OCI-LY3 (cell line): ENCODE measurements at regions not wholly inside any gene's neighbourhood (a gene's known extent, or its start where the extent isn't known, plus 50 kb on each side); places are given as distances from the start of the nearest gene placed in this dataset.
"Not testable (repeated sequence)": the region's sequence is repeated elsewhere in the genome, so short reads cannot be mapped to it uniquely, and the experiment has no call there.

Experiments
- H2AFZ ChIP-seq: fragments of 200-600, 300-600 bp; shearing (Covaris generic); 2 replicates; pipeline ENCODE4 v1.6.0; 2014; ENCODE audit warnings: antibody characterized with exemption, low read depth, low read length
- H3K27ac ChIP-seq: fragments of 200-600, 300-600 bp; sonication (generic); 2 replicates; pipeline ENCODE4 v1.5.1; 2014; ENCODE audit warnings: mild to moderate bottlenecking, low read length, moderate library complexity, mixed read lengths
- H3K27me3 ChIP-seq: fragments of 200-600, 300-600 bp; sonication (generic); 2 replicates; pipeline ENCODE4 v1.6.1; 2014; ENCODE audit warnings: low read depth, low read length, mixed read lengths
- H3K36me3 ChIP-seq: fragments of 200-600, 300-600 bp; sonication (generic); replicated peaks from 2 replicates; pipeline ENCODE3; 2014; ENCODE audit warnings: low read depth, low read length, mixed read lengths
- H3K4me1 ChIP-seq: fragments of 300-600, 200-600 bp; sonication (generic); 2 replicates; pipeline ENCODE4 v1.6.1; 2014; ENCODE audit warnings: low read length, mixed read lengths
- H3K4me2 ChIP-seq: fragments of 200-600, 300-600 bp; sonication (generic); 2 replicates; pipeline ENCODE4 v1.6.1; 2014; ENCODE audit warnings: low read length, mixed read lengths
- H3K4me3 ChIP-seq: fragments of 300-600, 200-600 bp; sonication (generic); 2 replicates; pipeline ENCODE4 v1.5.1; 2014; ENCODE audit warnings: antibody characterized with exemption, mild to moderate bottlenecking, low read length, moderate library complexity
- H3K79me2 ChIP-seq: fragments of 300-600, 200-600 bp; shearing (Covaris generic); 2 replicates; pipeline ENCODE4 v1.6.1; 2014; ENCODE audit warnings: mild to moderate bottlenecking, low read length, mixed read lengths
- H3K9ac ChIP-seq: fragments of 300-600, 200-600 bp; shearing (Covaris generic); 2 replicates; pipeline ENCODE4 v1.6.0; 2014; ENCODE audit warnings: mild to moderate bottlenecking, low read length, moderate library complexity
- H3K9me3 ChIP-seq: fragments of 200-600, 300-600 bp; shearing (Covaris generic); 2 replicates; pipeline ENCODE4 v1.6.1; 2014; ENCODE audit warnings: low read length, mixed read lengths; ENCODE audit not compliant: insufficient read depth
- H4K20me1 ChIP-seq: fragments of 200-600, 300-600 bp; sonication (generic); 2 replicates; pipeline ENCODE4 v1.6.1; 2016; ENCODE audit warnings: low read length, mixed read lengths; ENCODE audit not compliant: insufficient read depth
- CTCF ChIP-seq: fragments of 200-600, 300-600 bp; sonication (generic); IDR thresholded peaks from 2 replicates; pipeline ENCODE4 v1.5.1; 2014; ENCODE audit warnings: antibody characterized with exemption, low read length, low read depth
- EZH2phosphoT487 ChIP-seq: fragments of 200-600 bp; shearing (Covaris generic); IDR thresholded peaks from 2 replicates; pipeline ENCODE4 v1.6.1; 2018; ENCODE audit warnings: antibody characterized with exemption, mixed run types, low read depth

GRCh38 chrX:10685923-10686595, 65.7 kb upstream of the MID1 start:
- no peak overlapping the region for H3K27ac ChIP-seq
- no peaks in the 10 kb centered on the region for H3K36me3 ChIP-seq
- H4K20me1 ChIP-seq: no peaks in the 10 kb centered on the region
- no peaks in the 10 kb centered on the region for H3K79me2 ChIP-seq
- H3K9me3 ChIP-seq: no peaks in the 10 kb centered on the region
- no peak overlapping the region for H3K9ac ChIP-seq
- H3K4me2 ChIP-seq: no peak overlapping the region
- TF ChIP-seq CTCF: no peak
- no peak for TF ChIP-seq EZH2phosphoT487
- H3K27me3 ChIP-seq: no peaks in the 10 kb centered on the region
- H3K4me3 ChIP-seq: no peak overlapping the region
- no peak overlapping the region for H2AFZ ChIP-seq
- no peaks in the 10 kb centered on the region for H3K4me1 ChIP-seq

GRCh38 chrX:10691751-10692150, 71.4 kb upstream of the MID1 start:
- H2AFZ ChIP-seq, H3K4me2 ChIP-seq, H3K9ac ChIP-seq, H3K27ac ChIP-seq, H3K79me2 ChIP-seq, H4K20me1 ChIP-seq, H3K27me3 ChIP-seq, H3K9me3 ChIP-seq, H3K4me3 ChIP-seq, H3K36me3 ChIP-seq: not testable (repeated sequence)
- H3K4me1 ChIP-seq: peaks cover 11% of the 10 kb centered on the region

- Histone ChIP-seq H3K9me3 (no peaks in the 10 kb centered on the region), H3K36me3 (no peaks in the 10 kb centered on the region), H3K9ac (no peak overlapping the region), H3K79me2 (no peaks in the 10 kb centered on the region), H3K27me3 (no peaks in the 10 kb centered on the region), H3K27ac (no peak overlapping the region), H3K4me3 (no peak overlapping the region), H3K4me1 (peaks cover 11% of the 10 kb centered on the region), H4K20me1 (no peaks in the 10 kb centered on the region), H3K4me2 (no peak overlapping the region), H2AFZ (no peak overlapping the region)
- no peak for TF ChIP-seq EZH2phosphoT487
- TF ChIP-seq CTCF: no peak
Observed at GRCh38 chrX:10697616-10698317, 77.4 kb upstream of the MID1 start.

GRCh38 chrX:10698318-10698640, 77.9 kb upstream of the MID1 start:
- no peak overlapping the region for H3K27ac ChIP-seq
- no peak overlapping the region for H3K4me2 ChIP-seq
- H3K4me3 ChIP-seq: no peak overlapping the region
- no peaks in the 10 kb centered on the region for H3K9me3 ChIP-seq
- no peaks in the 10 kb centered on the region for H3K27me3 ChIP-seq
- no peaks in the 10 kb centered on the region for H3K79me2 ChIP-seq
- no peak overlapping the region for H2AFZ ChIP-seq
- H3K9ac ChIP-seq: no peak overlapping the region
- peaks cover 11% of the 10 kb centered on the region for H3K4me1 ChIP-seq
- no peaks in the 10 kb centered on the region for H3K36me3 ChIP-seq
- H4K20me1 ChIP-seq: no peaks in the 10 kb centered on the region
- TF ChIP-seq CTCF: no peak
- no peak for TF ChIP-seq EZH2phosphoT487
